Neural crest cell (in vitro differentiated cells): ENCODE measurements at regions not wholly inside any gene's neighbourhood (a gene's known extent, or its start where the extent isn't known, plus 50 kb on each side); places are given as distances from the start of the nearest gene placed in this dataset.
A peak's percentile ranks its signal among the peaks of the same experiment; 100 is the strongest.
"Not testable (repeated sequence)": the region's sequence is repeated elsewhere in the genome, so short reads cannot be mapped to it uniquely, and the experiment has no call there.

Experiments used
- DNase-seq: peaks from one replicate; pipeline ENCODE4 v3.0.0; 2021; ENCODE audit warnings: low read depth, mixed read lengths, low spot score
- H3K27ac Mint-ChIP-seq: one replicate; pipeline ENCODE4 v1.8.0; 2021; ENCODE audit warnings: mild to moderate bottlenecking, mixed read lengths; ENCODE audit not compliant: unreplicated experiment
- H3K27me3 Mint-ChIP-seq: 2 replicates; pipeline ENCODE4 v1.8.0; 2021; ENCODE audit warnings: low read depth, mild to moderate bottlenecking, mixed read lengths
- H3K36me3 Mint-ChIP-seq: 2 replicates; pipeline ENCODE4 v1.8.0; 2021; ENCODE audit warnings: low read depth, mild to moderate bottlenecking, mixed read lengths
- H3K4me1 Mint-ChIP-seq: 2 replicates; pipeline ENCODE4 v1.8.0; 2021; ENCODE audit warnings: mixed read lengths
- H3K4me3 Mint-ChIP-seq: one replicate; pipeline ENCODE4 v1.8.0; 2021; ENCODE audit warnings: mild to moderate bottlenecking, mixed read lengths
- H3K9me3 Mint-ChIP-seq: 2 replicates; pipeline ENCODE4 v1.8.0; 2021; ENCODE audit warnings: mixed read lengths
- TF ChIP-seq, protein P1 (sequence below): fragments of 200-600 bp; sonication (generic); conservative IDR thresholded peaks from 2 replicates; pipeline ENCODE4 v1.5.0; 2021; ENCODE audit warnings: antibody characterized with exemption, mild to moderate bottlenecking

DNA sequence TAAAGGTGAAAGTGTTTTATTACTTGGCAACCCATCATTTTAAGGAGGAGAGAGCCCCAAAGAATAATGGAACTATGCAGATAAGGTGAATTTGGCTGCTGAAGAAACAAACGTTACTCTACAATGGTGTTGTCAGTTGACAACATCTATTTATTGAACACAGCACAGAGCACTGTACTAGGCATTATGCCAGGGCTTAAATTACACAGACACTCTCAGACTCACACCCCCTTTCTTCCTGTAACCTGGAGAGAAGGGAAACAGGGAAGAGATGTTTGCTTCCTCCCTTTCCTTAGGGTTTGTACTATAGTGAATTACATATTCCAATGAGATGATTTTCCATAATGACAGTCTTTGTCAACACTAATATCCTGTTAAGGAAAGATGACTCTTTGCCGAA is 94.0 kb upstream of the ATP5MC3 start:
- Mint-ChIP-seq H3K27me3 (peaks cover 3% of the 10 kb centered on the region), H3K4me3 (no peak overlapping the region), H3K27ac (no peak overlapping the region), H3K9me3 (no peaks in the 10 kb centered on the region), H3K36me3 (no peaks in the 10 kb centered on the region), H3K4me1 (peaks cover 6% of the 10 kb centered on the region)
- TF ChIP-seq, protein P1, sequence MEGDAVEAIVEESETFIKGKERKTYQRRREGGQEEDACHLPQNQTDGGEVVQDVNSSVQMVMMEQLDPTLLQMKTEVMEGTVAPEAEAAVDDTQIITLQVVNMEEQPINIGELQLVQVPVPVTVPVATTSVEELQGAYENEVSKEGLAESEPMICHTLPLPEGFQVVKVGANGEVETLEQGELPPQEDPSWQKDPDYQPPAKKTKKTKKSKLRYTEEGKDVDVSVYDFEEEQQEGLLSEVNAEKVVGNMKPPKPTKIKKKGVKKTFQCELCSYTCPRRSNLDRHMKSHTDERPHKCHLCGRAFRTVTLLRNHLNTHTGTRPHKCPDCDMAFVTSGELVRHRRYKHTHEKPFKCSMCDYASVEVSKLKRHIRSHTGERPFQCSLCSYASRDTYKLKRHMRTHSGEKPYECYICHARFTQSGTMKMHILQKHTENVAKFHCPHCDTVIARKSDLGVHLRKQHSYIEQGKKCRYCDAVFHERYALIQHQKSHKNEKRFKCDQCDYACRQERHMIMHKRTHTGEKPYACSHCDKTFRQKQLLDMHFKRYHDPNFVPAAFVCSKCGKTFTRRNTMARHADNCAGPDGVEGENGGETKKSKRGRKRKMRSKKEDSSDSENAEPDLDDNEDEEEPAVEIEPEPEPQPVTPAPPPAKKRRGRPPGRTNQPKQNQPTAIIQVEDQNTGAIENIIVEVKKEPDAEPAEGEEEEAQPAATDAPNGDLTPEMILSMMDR: no peak
- no peak for DNase-seq

DNA sequence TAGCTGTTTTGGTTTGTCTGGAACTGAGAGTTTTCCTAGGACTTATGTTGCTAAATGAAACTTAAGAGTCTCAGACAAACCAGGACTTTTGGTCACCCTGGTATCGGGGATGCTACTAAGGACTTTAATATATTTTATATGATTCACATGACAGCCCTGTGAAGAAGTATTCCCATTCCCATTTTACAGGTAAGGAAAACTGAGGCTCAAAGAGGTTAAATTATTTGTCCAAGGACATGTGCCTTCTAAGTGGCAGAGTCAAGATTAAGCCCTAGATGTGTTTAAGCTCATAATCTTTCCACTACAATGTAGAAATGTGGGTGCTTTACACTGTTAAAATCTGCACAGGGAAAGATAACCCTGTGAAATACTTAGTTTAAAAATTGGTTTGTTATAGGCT is 77.7 kb upstream of the ATP5MC3 start:
- Mint-ChIP-seq H3K27ac (no peak overlapping the region), H3K9me3 (peaks cover 9% of the 10 kb centered on the region), H3K4me3 (no peak overlapping the region), H3K4me1 (peaks cover 2% of the 10 kb centered on the region), H3K27me3 (no peaks in the 10 kb centered on the region), H3K36me3 (peaks cover 9% of the 10 kb centered on the region)
- DNase-seq: no peak
- TF ChIP-seq, protein P1: no peak

DNA sequence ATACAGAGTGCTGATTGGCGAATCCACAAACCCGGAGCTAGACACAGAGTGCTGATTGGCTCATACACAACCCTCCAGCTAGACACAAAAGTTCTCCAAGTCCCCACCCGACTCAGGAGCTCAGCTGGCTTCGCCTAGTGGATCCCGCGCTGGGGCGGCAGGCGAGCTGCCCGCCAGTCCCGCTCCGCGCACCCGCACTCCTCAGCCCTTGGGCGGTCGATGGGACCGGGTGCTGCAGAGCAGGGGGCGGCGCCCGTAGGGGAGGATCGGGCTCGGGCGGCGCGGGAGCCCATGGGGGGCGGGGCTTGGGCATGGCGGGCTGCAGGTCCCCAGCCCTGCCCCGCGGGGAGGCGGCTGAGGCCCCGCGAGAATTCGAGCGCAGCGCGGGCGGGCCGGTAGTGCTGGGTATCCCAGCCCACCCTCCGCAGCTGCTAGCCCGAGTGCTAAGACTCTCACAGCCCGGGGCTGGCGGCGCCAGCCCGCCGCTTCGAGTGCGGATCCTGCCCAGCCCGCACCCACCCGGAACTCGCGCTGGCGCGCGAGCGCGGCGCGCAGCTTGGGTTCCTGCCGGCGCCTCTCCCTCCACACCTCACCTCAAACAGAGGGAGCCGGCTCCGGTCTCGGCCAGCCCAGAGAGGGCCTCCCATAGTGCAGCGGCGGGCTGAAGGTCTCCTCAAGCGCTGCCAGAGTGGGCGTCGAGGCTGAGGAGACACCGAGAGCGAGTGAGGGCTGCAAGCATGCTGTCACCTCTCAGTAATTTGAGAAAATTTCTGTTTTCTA is 75.5 kb upstream of the ATP5MC3 start:
- no peak overlapping the region for H3K4me3 Mint-ChIP-seq
- H3K36me3 Mint-ChIP-seq: peaks cover 9% of the 10 kb centered on the region
- H3K9me3 Mint-ChIP-seq: peaks cover 9% of the 10 kb centered on the region
- peaks cover 14% of the 10 kb centered on the region for H3K4me1 Mint-ChIP-seq
- no peak overlapping the region for H3K27ac Mint-ChIP-seq
- no peak for DNase-seq
- H3K27me3 Mint-ChIP-seq: no peaks in the 10 kb centered on the region
- TF ChIP-seq, protein P1: no peak

DNA sequence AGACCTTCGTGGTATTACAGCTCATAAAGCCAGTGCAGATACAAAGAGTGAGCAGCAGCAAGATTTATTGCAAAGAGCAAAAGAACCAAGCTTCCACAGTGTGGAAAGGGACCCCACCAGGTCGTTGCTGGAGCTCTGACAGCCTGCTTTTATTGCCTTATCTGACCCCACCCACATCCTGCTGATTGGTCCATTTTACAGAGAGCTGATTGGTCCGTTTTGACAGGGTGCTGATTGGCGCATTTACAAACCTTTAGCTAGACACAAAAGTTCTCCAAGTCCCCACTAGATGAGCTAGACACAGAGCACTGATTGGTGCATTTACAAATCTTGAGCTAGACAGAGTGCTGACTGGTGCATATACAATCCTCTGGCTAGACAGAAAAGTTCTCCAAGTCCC is 74.9 kb upstream of the ATP5MC3 start:
- peaks cover 14% of the 10 kb centered on the region for H3K4me1 Mint-ChIP-seq
- H3K36me3 Mint-ChIP-seq, DNase-seq, H3K4me3 Mint-ChIP-seq, H3K27me3 Mint-ChIP-seq, H3K9me3 Mint-ChIP-seq, H3K27ac Mint-ChIP-seq: not testable (repeated sequence)

- Mint-ChIP-seq H3K4me3 (no peak overlapping the region), H3K27ac (no peak overlapping the region), H3K27me3 (peaks cover 3% of the 10 kb centered on the region), H3K4me1 (peaks cover 14% of the 10 kb centered on the region), H3K9me3 (peaks cover 9% of the 10 kb centered on the region), H3K36me3 (peaks cover 9% of the 10 kb centered on the region)
- DNase-seq: no peak
- TF ChIP-seq, protein P1: no peak
Measured at GRCh38 chr2:175253871-175254270, 72.4 kb upstream of the ATP5MC3 start.

DNA sequence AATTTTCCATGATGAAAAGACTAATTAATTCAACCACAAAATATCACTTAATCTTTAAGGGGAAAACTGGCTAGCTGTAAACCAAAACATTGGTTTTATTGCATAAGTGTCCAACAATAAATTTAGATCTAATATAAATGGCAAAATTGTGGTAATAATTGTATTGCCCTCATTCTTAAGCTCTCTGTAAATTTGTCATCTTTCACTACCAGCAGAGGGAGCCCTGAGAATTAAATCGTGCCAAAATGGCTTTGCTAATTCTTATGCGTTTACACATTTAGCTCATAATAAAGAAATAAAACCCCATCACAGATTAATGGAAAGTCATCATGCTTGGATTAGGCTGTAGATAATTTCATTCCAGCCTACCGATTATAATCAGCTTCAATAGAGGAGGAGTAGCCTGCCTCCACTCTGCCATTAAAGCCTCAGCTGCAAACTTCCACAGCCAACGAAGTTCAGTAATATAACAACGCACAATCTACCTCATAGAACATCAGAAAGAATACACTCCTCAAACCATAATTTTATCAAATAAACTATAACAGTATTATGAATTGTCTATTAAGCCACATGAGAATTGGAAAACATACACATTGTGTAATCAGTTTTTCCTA is 70.0 kb upstream of the ATP5MC3 start:
- Mint-ChIP-seq H3K36me3 (peaks cover 5% of the 10 kb centered on the region), H3K4me1 (peaks cover 20% of the 10 kb centered on the region), H3K27ac (no peak overlapping the region), H3K9me3 (peaks cover 4% of the 10 kb centered on the region), H3K27me3 (peaks cover 10% of the 10 kb centered on the region), H3K4me3 (no peak overlapping the region)
- TF ChIP-seq, protein P1: peak; percentile 84
- peak; percentile 22 for DNase-seq
